ENCODE measurements at regions not wholly inside any gene's neighbourhood (a gene's known extent, or its start where the extent isn't known, plus 50 kb on each side); places are given as distances from the start of the nearest gene placed in this dataset.

GRCh38 chr3:88618021-88618645 lies 468.4 kb downstream of the C3orf38 start:
- intact Hi-C loops (cut with DNase I): no loop called here

GRCh38 chr3:88621586-88621985 lies 471.8 kb downstream of the C3orf38 start:
- no peak for TF ChIP-seq CTCF (IDR thresholded peaks at IDR 0.05)
- 76 to 82% methylated on average over 2 of the region's 2 CpGs for WGBS, 2 donors
- H3K27me3 ChIP-seq: no peaks in the 10 kb centered on the region
- no peak overlapping the region for H3K27ac ChIP-seq
- H3K9me3 ChIP-seq: no peaks in the 10 kb centered on the region
- H3K36me3 ChIP-seq: no peaks in the 10 kb centered on the region
- no peak for DNase-seq
- ATAC-seq: no peak
- H3K4me1 ChIP-seq: no peaks in the 10 kb centered on the region
- H3K4me3 ChIP-seq: no peak overlapping the region
- intact Hi-C loops (cut with DNase I): no loop called here

More at GRCh38 chr3:88618021-88618645, 468.4 kb downstream of the C3orf38 start:
- WGBS, 2 donors: 70 to 71% methylated on average over 7 of the region's 7 CpGs
- Histone ChIP-seq H3K9me3 (no peaks in the 10 kb centered on the region), H3K36me3 (no peaks in the 10 kb centered on the region), H3K4me3 (no peak overlapping the region), H3K4me1 (no peaks in the 10 kb centered on the region), H3K27ac (no peak overlapping the region), H3K27me3 (no peaks in the 10 kb centered on the region)
- no peak for DNase-seq
- ATAC-seq: no peak
- no peak for TF ChIP-seq CTCF (IDR thresholded peaks at IDR 0.05)

- H3K4me1 ChIP-seq: no peaks in the 10 kb centered on the region
- no peaks in the 10 kb centered on the region for H3K9me3 ChIP-seq
- intact Hi-C loops (cut with DNase I): no loop called here
- no peak overlapping the region for H3K4me3 ChIP-seq
- no peak for ATAC-seq
- H3K27ac ChIP-seq: no peak overlapping the region
- no peak for DNase-seq
- TF ChIP-seq CTCF (IDR thresholded peaks at IDR 0.05): no peak
- no peaks in the 10 kb centered on the region for H3K27me3 ChIP-seq
- H3K36me3 ChIP-seq: no peaks in the 10 kb centered on the region
Observed at GRCh38 chr3:88623709-88624108, 473.9 kb downstream of the C3orf38 start.

- no peak for ATAC-seq
- no peaks in the 10 kb centered on the region for H3K4me1 ChIP-seq
Observed at GRCh38 chr3:88626456-88627120, 476.8 kb downstream of the C3orf38 start.

More at GRCh38 chr3:88626456-88627120, 476.8 kb downstream of the C3orf38 start:
- WGBS, 2 donors: 68 to 78% methylated on average over 2 of the region's 2 CpGs
- no peak for DNase-seq
- Histone ChIP-seq H3K27ac (no peak overlapping the region), H3K9me3 (no peaks in the 10 kb centered on the region), H3K27me3 (no peaks in the 10 kb centered on the region), H3K36me3 (no peaks in the 10 kb centered on the region), H3K4me3 (no peak overlapping the region)
- TF ChIP-seq CTCF (IDR thresholded peaks at IDR 0.05): no peak
- intact Hi-C loops (cut with DNase I): no loop called here
